ENCODE measurements at regions not wholly inside any gene's neighbourhood (a gene's known extent, or its start where the extent isn't known, plus 50 kb on each side); places are given as distances from the start of the nearest gene placed in this dataset.

- H3K4me3 ChIP-seq (ENCODE audit: insufficient read depth, low read length): no peak overlapping the region
- no peak overlapping the region for H3K4me2 ChIP-seq (ENCODE audit: insufficient read depth, low read length)
- no peaks in the 10 kb centered on the region for H3K9me3 ChIP-seq (ENCODE audit: low read depth, low read length)
- no peaks in the 10 kb centered on the region for H4K20me1 ChIP-seq (ENCODE audit: insufficient read depth, low read length)
- DNase-seq (ENCODE audit: insufficient read length, low spot score, missing footprints): no peak
- no peaks in the 10 kb centered on the region for H3K36me3 ChIP-seq (ENCODE audit: insufficient read depth, low read length)
- H3K4me1 ChIP-seq (ENCODE audit: insufficient read depth, low read length): no peaks in the 10 kb centered on the region
- no peaks in the 10 kb centered on the region for H3K79me2 ChIP-seq (ENCODE audit: insufficient read depth, low read length)
- no peaks in the 10 kb centered on the region for H3K27me3 ChIP-seq (ENCODE audit: insufficient read depth, low read length)
- TF ChIP-seq, protein P1, sequence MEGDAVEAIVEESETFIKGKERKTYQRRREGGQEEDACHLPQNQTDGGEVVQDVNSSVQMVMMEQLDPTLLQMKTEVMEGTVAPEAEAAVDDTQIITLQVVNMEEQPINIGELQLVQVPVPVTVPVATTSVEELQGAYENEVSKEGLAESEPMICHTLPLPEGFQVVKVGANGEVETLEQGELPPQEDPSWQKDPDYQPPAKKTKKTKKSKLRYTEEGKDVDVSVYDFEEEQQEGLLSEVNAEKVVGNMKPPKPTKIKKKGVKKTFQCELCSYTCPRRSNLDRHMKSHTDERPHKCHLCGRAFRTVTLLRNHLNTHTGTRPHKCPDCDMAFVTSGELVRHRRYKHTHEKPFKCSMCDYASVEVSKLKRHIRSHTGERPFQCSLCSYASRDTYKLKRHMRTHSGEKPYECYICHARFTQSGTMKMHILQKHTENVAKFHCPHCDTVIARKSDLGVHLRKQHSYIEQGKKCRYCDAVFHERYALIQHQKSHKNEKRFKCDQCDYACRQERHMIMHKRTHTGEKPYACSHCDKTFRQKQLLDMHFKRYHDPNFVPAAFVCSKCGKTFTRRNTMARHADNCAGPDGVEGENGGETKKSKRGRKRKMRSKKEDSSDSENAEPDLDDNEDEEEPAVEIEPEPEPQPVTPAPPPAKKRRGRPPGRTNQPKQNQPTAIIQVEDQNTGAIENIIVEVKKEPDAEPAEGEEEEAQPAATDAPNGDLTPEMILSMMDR (IDR thresholded peaks at IDR 0.05; ENCODE audit: extremely low read depth, low read depth, low read length): peak; percentile 6
- no peak overlapping the region for H2AFZ ChIP-seq (ENCODE audit: low read length)
- H3K27ac ChIP-seq (ENCODE audit: low read depth, low read length): no peak overlapping the region
Observed at GRCh38 chr4:116055857-116056827, 942.7 kb upstream of the NDST4 start.

GRCh38 chr4:116027311-116027710, 913.9 kb upstream of the NDST4 start:
- H2AFZ ChIP-seq (ENCODE audit: low read length): no peak overlapping the region
- no peak overlapping the region for H3K4me3 ChIP-seq (ENCODE audit: insufficient read depth, low read length)
- H3K36me3 ChIP-seq (ENCODE audit: insufficient read depth, low read length): no peaks in the 10 kb centered on the region
- H3K4me2 ChIP-seq (ENCODE audit: insufficient read depth, low read length): no peak overlapping the region
- H3K9me3 ChIP-seq (ENCODE audit: low read depth, low read length): peaks cover 2% of the 10 kb centered on the region
- no peak overlapping the region for H3K27ac ChIP-seq (ENCODE audit: low read depth, low read length)
- DNase-seq (ENCODE audit: insufficient read length, low spot score, missing footprints): no peak
- H3K79me2 ChIP-seq (ENCODE audit: insufficient read depth, low read length): no peaks in the 10 kb centered on the region
- no peaks in the 10 kb centered on the region for H3K27me3 ChIP-seq (ENCODE audit: insufficient read depth, low read length)
- TF ChIP-seq, protein P1 (IDR thresholded peaks at IDR 0.05; ENCODE audit: extremely low read depth, low read depth, low read length): no peak
- no peaks in the 10 kb centered on the region for H3K4me1 ChIP-seq (ENCODE audit: insufficient read depth, low read length)
- H4K20me1 ChIP-seq (ENCODE audit: insufficient read depth, low read length): no peaks in the 10 kb centered on the region

GRCh38 chr4:116024954-116025708, 911.7 kb upstream of the NDST4 start:
- no peak overlapping the region for H2AFZ ChIP-seq (ENCODE audit: low read length)
- no peaks in the 10 kb centered on the region for H4K20me1 ChIP-seq (ENCODE audit: insufficient read depth, low read length)
- no peak overlapping the region for H3K4me2 ChIP-seq (ENCODE audit: insufficient read depth, low read length)
- no peak for DNase-seq (ENCODE audit: insufficient read length, low spot score, missing footprints)
- H3K27me3 ChIP-seq (ENCODE audit: insufficient read depth, low read length): no peaks in the 10 kb centered on the region
- H3K36me3 ChIP-seq (ENCODE audit: insufficient read depth, low read length): no peaks in the 10 kb centered on the region
- H3K79me2 ChIP-seq (ENCODE audit: insufficient read depth, low read length): no peaks in the 10 kb centered on the region
- peaks cover 2% of the 10 kb centered on the region for H3K9me3 ChIP-seq (ENCODE audit: low read depth, low read length)
- no peak overlapping the region for H3K27ac ChIP-seq (ENCODE audit: low read depth, low read length)
- no peak overlapping the region for H3K4me3 ChIP-seq (ENCODE audit: insufficient read depth, low read length)
- H3K4me1 ChIP-seq (ENCODE audit: insufficient read depth, low read length): no peaks in the 10 kb centered on the region
- TF ChIP-seq, protein P1 (IDR thresholded peaks at IDR 0.05; ENCODE audit: extremely low read depth, low read depth, low read length): no peak

- Histone ChIP-seq H2AFZ (ENCODE audit: low read length) (no peak overlapping the region), H3K4me3 (ENCODE audit: insufficient read depth, low read length) (no peak overlapping the region)
Observed at GRCh38 chr4:116023049-116023448, 909.6 kb upstream of the NDST4 start.

More at GRCh38 chr4:116023049-116023448, 909.6 kb upstream of the NDST4 start:
- no peak overlapping the region for H3K27ac ChIP-seq (ENCODE audit: low read depth, low read length)
- TF ChIP-seq, protein P1 (IDR thresholded peaks at IDR 0.05; ENCODE audit: extremely low read depth, low read depth, low read length): no peak
- H3K27me3 ChIP-seq (ENCODE audit: insufficient read depth, low read length): no peaks in the 10 kb centered on the region
- no peak overlapping the region for H3K4me2 ChIP-seq (ENCODE audit: insufficient read depth, low read length)
- no peaks in the 10 kb centered on the region for H3K79me2 ChIP-seq (ENCODE audit: insufficient read depth, low read length)
- no peaks in the 10 kb centered on the region for H3K9me3 ChIP-seq (ENCODE audit: low read depth, low read length)
- no peaks in the 10 kb centered on the region for H3K36me3 ChIP-seq (ENCODE audit: insufficient read depth, low read length)
- no peaks in the 10 kb centered on the region for H3K4me1 ChIP-seq (ENCODE audit: insufficient read depth, low read length)
- no peak for DNase-seq (ENCODE audit: insufficient read length, low spot score, missing footprints)
- H4K20me1 ChIP-seq (ENCODE audit: insufficient read depth, low read length): no peaks in the 10 kb centered on the region

All from osteoblast (primary cell).